Superior temporal gyrus (tissue), 1 donor: ENCODE measurements at regions not wholly inside any gene's neighbourhood (a gene's known extent, or its start where the extent isn't known, plus 50 kb on each side); places are given as distances from the start of the nearest gene placed in this dataset.
"Not testable (repeated sequence)": the region's sequence is repeated elsewhere in the genome, so short reads cannot be mapped to it uniquely, and the experiment has no call there.

Source experiments
- DNase-seq: peaks from one replicate; pipeline ENCODE4 v3.0.0-alpha.2; 2016; ENCODE audit errors: extremely low spot score

GRCh38 chr5:135179308-135179980 is 145.4 kb upstream of the PITX1 start:
- no peak for DNase-seq

- no peak for DNase-seq
Measured at GRCh38 chr5:135178476-135179155, 144.6 kb upstream of the PITX1 start.

- DNase-seq, result no peak
Measured at GRCh38 chr5:135177591-135177990, 143.6 kb upstream of the PITX1 start.

GRCh38 chr5:135176991-135177390 is 143.0 kb upstream of the PITX1 start:
- DNase-seq, result no peak

- DNase-seq, result no peak
Measured at GRCh38 chr5:135174315-135175096, 140.5 kb upstream of the PITX1 start.

GRCh38 chr5:135173662-135174290 is 139.7 kb upstream of the PITX1 start:
- no peak for DNase-seq

- DNase-seq, result no peak
Measured at GRCh38 chr5:135172718-135173117, 138.7 kb upstream of the PITX1 start.

DNA sequence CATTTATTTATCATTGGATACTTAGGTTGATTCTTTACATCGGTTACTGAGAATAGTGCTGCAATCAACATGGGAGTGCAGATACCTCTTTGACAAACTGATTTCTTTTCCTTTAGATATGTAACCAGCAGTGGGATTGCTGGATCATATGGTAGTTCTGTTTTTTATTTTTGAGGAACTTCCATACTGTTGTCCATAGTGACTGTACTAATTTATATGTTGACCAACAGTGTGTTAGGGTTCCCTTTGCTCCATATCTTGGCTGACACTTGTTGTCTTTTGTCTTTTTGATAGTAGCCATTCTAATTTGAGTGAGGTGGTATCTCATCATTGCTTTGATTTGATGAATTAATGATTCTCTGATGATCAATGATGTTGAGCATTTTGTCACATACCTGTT is 137.3 kb upstream of the PITX1 start:
- no peak for DNase-seq

- DNase-seq, result no peak
Measured at GRCh38 chr5:135170500-135170899, 136.5 kb upstream of the PITX1 start.

GRCh38 chr5:135169753-135170152 is 135.7 kb upstream of the PITX1 start:
- DNase-seq, result no peak

GRCh38 chr5:135167634-135168033 is 133.6 kb upstream of the PITX1 start:
- DNase-seq, result no peak

- DNase-seq, result not testable (repeated sequence)
Measured at GRCh38 chr5:135164873-135165614, 131.0 kb upstream of the PITX1 start.

- DNase-seq, result no peak
Measured at GRCh38 chr5:135163964-135164363, 129.9 kb upstream of the PITX1 start.

GRCh38 chr5:135163391-135163790 is 129.4 kb upstream of the PITX1 start:
- no peak for DNase-seq

GRCh38 chr5:135162661-135163265 is 128.7 kb upstream of the PITX1 start:
- DNase-seq, result no peak

DNA sequence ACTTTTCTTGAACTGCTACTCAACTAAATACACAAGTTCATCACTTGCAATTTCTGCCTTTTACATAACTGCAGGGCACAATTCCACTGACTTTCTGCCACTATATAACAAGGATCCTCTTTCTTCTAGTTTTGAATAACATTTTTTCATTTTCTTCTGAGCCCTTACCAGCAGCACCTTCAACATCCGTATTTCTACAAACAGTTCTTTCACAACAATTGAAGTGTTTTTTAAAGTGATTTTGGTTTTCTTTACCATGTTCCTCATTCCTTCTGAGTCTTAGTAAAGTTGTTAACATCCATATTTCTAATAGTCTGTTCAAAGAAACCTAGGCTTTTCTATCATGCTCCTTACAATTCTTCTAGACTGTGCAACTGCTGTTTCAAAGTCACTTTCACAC is 127.2 kb upstream of the PITX1 start:
- DNase-seq, result no peak

GRCh38 chr5:135160036-135160675 is 126.1 kb upstream of the PITX1 start:
- no peak for DNase-seq

DNA sequence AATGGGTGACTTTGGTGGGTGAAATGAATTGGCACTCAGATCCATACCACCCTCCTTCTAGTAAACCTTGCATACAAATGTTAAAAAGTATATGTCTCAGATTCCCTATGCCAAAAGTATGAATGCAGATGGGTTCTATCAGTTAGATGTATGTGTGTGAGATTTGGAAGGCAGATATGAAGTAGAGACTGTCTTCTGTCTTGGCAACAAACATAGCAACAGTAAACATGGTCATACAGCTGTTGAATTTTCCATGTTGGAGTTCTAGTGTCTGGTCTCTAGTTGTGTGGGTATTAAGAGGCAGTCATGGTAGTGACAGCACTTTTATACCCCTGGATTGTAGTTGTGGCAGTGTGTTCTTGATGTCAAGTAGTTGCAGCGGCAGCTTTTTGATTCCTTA is 125.6 kb upstream of the PITX1 start:
- DNase-seq, result no peak

- no peak for DNase-seq
Measured at GRCh38 chr5:135158982-135159381, 125.0 kb upstream of the PITX1 start.

DNA sequence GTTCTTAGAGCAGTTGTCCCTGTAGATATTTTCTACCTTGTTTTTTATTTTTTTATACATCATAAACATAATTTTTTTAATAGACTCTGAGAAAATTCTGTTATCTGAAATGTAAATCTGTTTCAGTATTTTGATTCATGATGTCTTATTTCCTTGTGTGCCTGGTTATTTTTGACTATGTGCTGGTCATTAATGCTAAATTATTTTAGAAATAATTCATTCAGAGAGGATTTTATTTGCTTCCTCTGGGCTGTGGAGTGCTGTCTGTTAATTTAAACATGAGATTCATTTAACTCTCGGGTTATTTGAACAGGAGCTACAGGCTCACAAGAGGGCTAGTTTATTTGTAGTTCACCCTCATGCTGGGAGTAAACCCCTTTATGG is 124.3 kb upstream of the PITX1 start:
- no peak for DNase-seq
